Spinal cord (tissue), 9 donors: ENCODE measurements at regions not wholly inside any gene's neighbourhood (a gene's known extent, or its start where the extent isn't known, plus 50 kb on each side); places are given as distances from the start of the nearest gene placed in this dataset.

Experiments
- DNase-seq, 6 donors: peaks; one replicate each; pipeline versions ENCODE4 v3.0.0 to v3.0.0-alpha.2; 2013 to 2015; ENCODE audit warnings: low spot score in 6 of 6, low read depth in 4 of 6
- H3K27ac ChIP-seq: one replicate; pipeline ENCODE4 v1.5.1; 2013; ENCODE audit warnings: low read depth, low read length, control low read depth
- H3K27me3 ChIP-seq: one replicate; pipeline ENCODE4 v1.6.1; 2013; ENCODE audit warnings: low read length; ENCODE audit not compliant: control insufficient read depth, insufficient read depth
- H3K36me3 ChIP-seq: one replicate; pipeline ENCODE4 v1.6.1; 2013; ENCODE audit warnings: low read length; ENCODE audit not compliant: control insufficient read depth, insufficient read depth
- H3K4me1 ChIP-seq: one replicate; pipeline ENCODE4 v1.6.1; 2013; ENCODE audit warnings: low read length; ENCODE audit not compliant: control insufficient read depth, insufficient read depth
- H3K4me3 ChIP-seq: one replicate; pipeline ENCODE4 v1.5.1; 2013; ENCODE audit warnings: low read depth, low read length, control low read depth
- H3K9me3 ChIP-seq: one replicate; pipeline ENCODE4 v1.6.1; 2013; ENCODE audit warnings: low read length; ENCODE audit not compliant: control insufficient read depth, insufficient read depth
- WGBS: methylation state at CpG from one replicate; pipeline ENCODE4 v1.1.5; 2013; ENCODE audit warnings: missing lambda C conversion rate; ENCODE audit not compliant: insufficient coverage; 5-methylcytosine and 5-hydroxymethylcytosine counted together
- donor health status: healthy.

DNA sequence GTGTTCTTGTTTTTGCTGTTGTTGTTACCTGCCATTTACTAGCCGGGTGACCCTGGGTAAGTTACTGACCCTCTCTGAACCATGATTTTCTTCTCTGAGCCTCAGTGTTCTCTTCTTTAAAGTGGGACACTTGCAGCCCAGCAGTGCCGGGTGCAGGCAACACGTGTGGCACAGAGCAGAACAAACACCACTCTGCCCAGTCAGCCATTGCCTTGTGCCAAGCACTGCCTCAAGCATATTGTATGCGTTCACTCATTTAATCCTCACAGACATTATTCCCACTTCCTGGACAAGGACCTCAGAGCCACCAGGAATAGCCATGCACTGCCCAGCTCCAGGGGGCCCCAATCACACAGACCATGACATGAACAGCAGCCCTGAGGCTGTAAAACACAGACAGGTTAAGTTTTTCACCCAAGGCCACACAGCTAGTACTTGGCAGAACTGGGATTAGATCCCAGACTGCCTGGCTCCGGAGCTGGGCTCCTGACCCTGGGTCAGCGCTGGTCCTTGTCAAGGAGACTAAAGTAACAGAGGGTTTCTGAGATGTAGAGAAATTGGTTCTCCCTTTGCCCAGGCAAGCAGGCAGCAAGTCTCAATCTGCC is 74.0 kb upstream of the PTPN1 start:
- WGBS: 80% methylated on average over 6 of the region's 6 CpGs
- no peak overlapping the region for H3K27ac ChIP-seq
- no peak for DNase-seq
- no peaks in the 10 kb centered on the region for H3K9me3 ChIP-seq
- no peak overlapping the region for H3K4me3 ChIP-seq
- peaks cover 4% of the 10 kb centered on the region for H3K4me1 ChIP-seq
- no peaks in the 10 kb centered on the region for H3K36me3 ChIP-seq
- no peaks in the 10 kb centered on the region for H3K27me3 ChIP-seq

DNA sequence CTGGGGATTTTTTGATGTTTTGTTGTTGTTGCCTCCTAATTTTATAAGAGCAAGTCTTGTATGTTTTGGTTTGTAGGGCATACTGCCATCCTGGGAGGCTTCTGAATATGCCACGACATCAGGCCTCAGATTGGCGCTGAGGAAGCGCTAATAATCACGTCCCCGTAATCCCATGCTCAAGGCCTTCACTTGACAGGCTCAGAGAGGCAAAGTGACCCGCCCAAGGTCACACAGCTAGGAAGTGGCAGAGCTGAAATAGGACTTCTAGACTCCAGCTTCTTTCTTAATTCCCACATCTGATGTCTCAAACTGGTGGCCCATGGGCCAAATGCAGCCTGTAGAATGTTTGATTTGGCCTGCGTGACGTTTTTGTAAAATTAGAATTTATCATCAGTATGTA is 73.5 kb upstream of the PTPN1 start:
- H3K27me3 ChIP-seq: no peaks in the 10 kb centered on the region
- no peak for DNase-seq
- peaks cover 4% of the 10 kb centered on the region for H3K4me1 ChIP-seq
- H3K27ac ChIP-seq: no peak overlapping the region
- no peak overlapping the region for H3K4me3 ChIP-seq
- no peaks in the 10 kb centered on the region for H3K36me3 ChIP-seq
- no peaks in the 10 kb centered on the region for H3K9me3 ChIP-seq
- WGBS: 88% methylated on average over 6 of the region's 8 CpGs

DNA sequence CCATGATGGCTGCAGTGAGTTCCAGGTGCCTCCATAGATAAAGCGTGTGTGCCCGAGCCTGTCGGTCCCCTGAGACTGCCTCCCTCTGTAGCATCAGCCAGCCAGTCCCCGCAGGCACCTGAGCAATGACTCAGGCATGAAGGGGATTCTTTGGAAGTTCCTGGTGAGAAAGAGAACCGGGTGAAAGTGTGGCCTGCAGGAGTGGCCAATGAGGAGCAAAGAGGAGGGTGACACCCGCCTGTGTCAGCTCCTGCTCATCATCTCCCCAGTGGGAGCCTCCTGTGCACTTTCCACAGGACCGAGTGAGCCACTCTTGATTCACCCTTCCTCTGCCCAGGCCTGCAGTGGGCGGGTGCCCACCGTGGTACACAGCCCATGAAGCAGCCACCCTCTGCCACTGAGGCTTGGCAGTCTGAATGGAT is 71.2 kb upstream of the PTPN1 start:
- no peaks in the 10 kb centered on the region for H3K9me3 ChIP-seq
- no peaks in the 10 kb centered on the region for H3K4me1 ChIP-seq
- no peaks in the 10 kb centered on the region for H3K27me3 ChIP-seq
- no peaks in the 10 kb centered on the region for H3K36me3 ChIP-seq
- 79% methylated on average over 9 of the region's 9 CpGs for WGBS
- DNase-seq: no peak
- H3K27ac ChIP-seq: no peak overlapping the region
- H3K4me3 ChIP-seq: no peak overlapping the region

DNA sequence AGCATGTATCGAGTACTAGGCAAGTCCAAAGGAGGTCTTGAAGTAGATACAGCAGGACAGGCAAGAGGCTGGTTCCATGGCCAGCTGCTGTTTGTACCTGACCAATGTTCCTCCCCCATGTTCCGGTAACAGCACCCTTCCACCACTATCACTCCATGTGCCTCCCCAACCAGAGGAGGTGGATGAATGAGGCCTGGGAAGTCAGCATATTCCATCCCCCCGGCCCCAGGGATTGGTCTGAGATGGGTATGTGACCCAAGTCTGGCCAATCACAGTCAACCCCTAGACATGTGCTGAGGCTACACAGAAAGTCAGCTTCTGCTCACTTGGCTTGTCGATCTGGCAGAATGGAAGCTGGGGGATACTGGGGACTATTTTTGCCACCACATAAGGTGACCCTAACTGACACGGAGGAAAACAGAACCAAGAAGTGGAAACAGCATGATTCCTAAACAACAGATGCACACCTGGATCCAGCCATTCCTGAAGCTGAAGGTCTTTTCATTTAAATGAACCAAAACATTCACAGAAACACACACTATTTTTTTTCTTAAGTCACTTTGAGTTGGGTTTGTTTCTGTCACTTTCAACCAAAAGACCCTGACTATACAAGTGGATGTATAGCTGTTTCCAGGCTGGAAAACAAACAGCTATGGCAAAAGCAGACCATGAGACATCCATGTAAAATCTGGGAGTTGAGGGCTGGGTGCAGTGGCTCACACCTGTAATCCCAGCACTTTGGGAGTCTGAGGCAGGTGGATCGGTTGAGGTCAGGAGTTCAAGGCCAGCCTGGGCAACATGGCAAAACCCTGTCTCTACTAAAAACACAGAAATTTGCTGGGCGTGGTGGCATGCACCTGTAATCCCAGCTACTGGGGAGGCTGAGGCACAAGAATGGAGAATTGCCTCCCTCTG is 70.4 kb upstream of the PTPN1 start:
- H3K36me3 ChIP-seq: no peaks in the 10 kb centered on the region
- 94% methylated on average over 3 of the region's 7 CpGs for WGBS
- H3K9me3 ChIP-seq: no peaks in the 10 kb centered on the region
- no peak overlapping the region for H3K27ac ChIP-seq
- H3K4me3 ChIP-seq: no peak overlapping the region
- H3K27me3 ChIP-seq: no peaks in the 10 kb centered on the region
- H3K4me1 ChIP-seq: no peaks in the 10 kb centered on the region
- DNase-seq: no peak

DNA sequence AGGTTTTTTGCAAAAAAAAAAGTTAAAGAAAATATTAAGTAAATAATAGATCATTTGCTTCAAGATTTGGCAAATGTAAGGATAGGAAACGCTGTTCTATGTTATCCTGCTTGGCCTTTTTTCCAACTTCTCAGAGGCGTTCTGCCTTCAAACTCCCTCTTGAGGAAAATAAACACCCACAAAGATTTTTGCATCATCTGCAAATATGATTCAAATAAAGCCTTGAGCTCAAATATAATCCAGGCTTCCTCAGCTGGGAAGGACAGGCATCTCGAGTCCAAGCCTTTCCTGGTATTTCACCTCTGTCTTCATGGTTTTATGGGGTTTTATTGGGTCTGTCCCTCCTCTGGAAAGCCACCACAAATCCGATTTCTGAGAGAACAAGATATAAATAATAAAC is 67.7 kb upstream of the PTPN1 start:
- no peak for DNase-seq
- Histone ChIP-seq H3K9me3 (no peaks in the 10 kb centered on the region), H3K27me3 (no peaks in the 10 kb centered on the region), H3K36me3 (no peaks in the 10 kb centered on the region), H3K27ac (no peak overlapping the region), H3K4me1 (no peaks in the 10 kb centered on the region), H3K4me3 (no peak overlapping the region)
- no CpG with 5 or more reads among the region's 4 CpGs for WGBS

DNA sequence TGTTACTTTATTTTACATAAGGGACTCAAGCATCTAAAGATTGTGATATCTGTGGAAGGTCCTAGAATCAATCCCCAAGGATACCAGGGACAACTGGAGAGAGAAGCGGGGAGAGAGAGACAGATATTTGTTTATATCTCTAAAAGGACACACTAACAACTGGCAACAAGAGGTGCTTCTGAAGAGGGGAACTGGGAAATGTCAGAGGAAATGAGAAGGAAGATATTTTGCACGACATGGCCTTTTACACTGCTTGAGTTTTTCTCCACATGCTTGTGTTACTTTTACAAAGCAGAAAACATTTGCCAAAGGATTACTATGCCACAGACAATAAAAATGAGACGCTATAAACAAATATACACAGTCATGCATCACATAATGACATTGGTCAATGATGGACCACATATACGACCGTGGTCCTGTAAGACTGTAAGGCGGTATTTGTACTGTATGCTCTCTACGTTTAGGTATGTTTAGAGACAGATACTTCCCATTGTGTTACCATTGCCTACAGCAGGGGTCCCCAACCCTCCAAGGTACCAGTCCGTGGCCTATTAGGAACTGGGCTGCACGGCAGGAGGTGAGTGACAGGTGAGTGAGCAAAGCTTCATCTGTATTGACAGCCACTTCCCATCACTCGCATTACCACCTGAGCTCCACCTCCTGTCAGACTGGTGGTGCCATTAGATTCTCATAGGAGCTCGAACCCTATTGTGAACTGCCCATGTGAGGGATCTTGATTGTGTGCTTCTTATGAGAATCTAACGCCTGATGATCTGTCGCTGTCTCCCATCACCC is 64.6 kb upstream of the PTPN1 start:
- DNase-seq: no peak
- Histone ChIP-seq H3K27ac (no peak overlapping the region), H3K4me1 (no peaks in the 10 kb centered on the region), H3K27me3 (no peaks in the 10 kb centered on the region), H3K4me3 (no peak overlapping the region), H3K9me3 (no peaks in the 10 kb centered on the region), H3K36me3 (no peaks in the 10 kb centered on the region)
- 82% methylated on average over 4 of the region's 13 CpGs for WGBS

DNA sequence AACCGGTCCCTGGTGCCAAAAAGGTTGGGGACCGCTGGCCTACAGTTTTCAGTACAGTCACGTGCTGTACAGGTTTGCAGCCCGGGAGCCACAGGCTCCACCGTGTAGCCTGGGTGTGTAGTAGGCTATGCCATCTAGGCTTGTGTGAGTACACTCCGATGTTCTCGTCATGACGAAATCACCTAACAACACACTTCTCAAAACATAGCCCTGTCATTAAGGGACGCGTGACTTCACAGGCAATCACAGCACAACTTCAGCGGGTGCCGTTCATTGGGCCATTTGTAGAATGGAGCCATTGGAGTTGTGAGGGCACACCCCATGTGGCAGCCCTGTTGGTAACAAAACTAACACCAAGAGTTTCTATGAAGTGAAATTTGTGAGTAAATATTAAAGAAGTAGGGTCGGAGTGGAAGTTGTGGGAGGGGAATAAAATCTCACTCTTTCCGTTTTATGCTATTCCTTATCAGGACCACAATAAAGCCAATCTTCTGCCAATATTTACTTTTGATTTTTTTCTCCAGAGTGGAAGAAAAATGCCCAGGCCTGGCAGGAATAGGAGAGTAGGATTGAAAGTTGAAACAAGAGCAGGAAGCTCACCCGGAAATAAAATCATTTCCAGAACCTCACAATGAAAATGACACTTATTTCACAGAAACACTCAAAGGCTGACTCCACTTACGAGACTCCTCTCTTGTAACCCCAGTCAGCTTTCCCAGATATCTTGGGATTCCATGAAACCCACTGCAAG is 63.7 kb upstream of the PTPN1 start:
- no peaks in the 10 kb centered on the region for H3K36me3 ChIP-seq
- no peak overlapping the region for H3K4me3 ChIP-seq
- H3K27ac ChIP-seq: no peak overlapping the region
- DNase-seq: no peak
- H3K27me3 ChIP-seq: no peaks in the 10 kb centered on the region
- peaks cover 5% of the 10 kb centered on the region for H3K4me1 ChIP-seq
- H3K9me3 ChIP-seq: no peaks in the 10 kb centered on the region
- WGBS: 100% methylated on average over 4 of the region's 16 CpGs

DNA sequence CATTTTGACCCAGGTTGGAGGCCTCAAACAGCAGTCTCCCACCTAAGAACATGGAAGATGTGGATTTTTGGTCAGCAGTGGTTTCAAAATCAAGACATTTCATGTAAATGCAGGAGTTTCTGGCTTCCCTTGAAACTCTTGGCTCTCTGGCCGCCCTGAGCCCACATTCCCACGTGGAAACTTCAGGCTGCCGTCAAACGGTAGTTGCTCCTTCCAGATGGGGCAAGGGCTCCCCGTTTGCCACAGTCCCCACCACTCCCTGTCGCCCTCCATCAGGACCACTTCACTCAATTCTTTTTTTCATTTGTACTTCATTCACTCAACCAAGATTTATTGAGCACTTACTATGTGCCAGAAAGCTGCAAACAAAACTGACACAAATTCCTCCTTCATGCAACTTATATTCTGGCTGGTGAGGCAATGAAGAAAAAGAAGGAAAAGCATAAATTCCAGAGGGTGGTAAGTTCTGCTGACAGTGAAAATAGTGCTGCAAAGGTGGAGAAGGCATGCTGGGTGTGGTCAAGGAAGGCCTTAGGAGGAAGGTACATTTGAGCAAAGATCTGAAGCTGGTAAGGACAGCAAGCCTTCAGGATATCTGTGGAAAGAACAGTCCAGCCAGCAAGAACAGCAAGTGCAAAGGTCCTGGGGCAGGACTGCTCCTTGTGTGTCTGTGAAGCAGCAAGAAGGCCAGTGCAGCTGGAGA is 62.9 kb upstream of the PTPN1 start:
- 82% methylated on average over 6 of the region's 6 CpGs for WGBS
- no peaks in the 10 kb centered on the region for H3K9me3 ChIP-seq
- peaks cover 5% of the 10 kb centered on the region for H3K4me1 ChIP-seq
- H3K36me3 ChIP-seq: no peaks in the 10 kb centered on the region
- no peak overlapping the region for H3K27ac ChIP-seq
- DNase-seq: no peak
- H3K27me3 ChIP-seq: no peaks in the 10 kb centered on the region
- no peak overlapping the region for H3K4me3 ChIP-seq

DNA sequence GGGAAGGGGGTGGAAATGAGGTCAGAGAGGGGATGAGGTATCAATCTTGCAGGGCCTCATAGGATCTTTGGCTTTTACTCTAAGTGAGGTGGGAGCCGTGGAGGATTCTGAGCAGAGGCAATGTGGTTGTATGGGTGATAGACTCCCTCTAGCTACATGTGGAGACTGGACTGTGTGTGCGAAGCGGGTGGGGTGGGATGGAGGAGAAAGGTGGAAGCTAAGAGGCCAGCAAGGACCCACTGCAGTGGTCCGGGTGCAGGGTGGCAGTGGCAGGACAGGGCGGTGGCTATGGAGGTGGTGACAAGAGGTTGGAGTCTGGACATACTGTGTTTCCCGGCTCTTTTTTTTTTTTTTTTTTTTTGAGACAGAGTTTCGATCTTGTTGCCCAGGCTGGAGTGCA is 62.4 kb upstream of the PTPN1 start:
- H3K27me3 ChIP-seq: no peaks in the 10 kb centered on the region
- peaks cover 5% of the 10 kb centered on the region for H3K4me1 ChIP-seq
- no peak overlapping the region for H3K4me3 ChIP-seq
- no peak overlapping the region for H3K27ac ChIP-seq
- H3K9me3 ChIP-seq: no peaks in the 10 kb centered on the region
- 100% methylated on average over 2 of the region's 7 CpGs for whole genome bisulfite sequencing
- DNase-seq: no peak
- H3K36me3 ChIP-seq: no peaks in the 10 kb centered on the region
